DOHH2 (cell line): ENCODE measurements at regions not wholly inside any gene's neighbourhood (a gene's known extent, or its start where the extent isn't known, plus 50 kb on each side); places are given as distances from the start of the nearest gene placed in this dataset.
"Not testable (repeated sequence)": the region's sequence is repeated elsewhere in the genome, so short reads cannot be mapped to it uniquely, and the experiment has no call there.

Experiments used
- H3F3A ChIP-seq: fragments of 200-600 bp; sonication (generic), shearing (Covaris generic); 2 replicates; pipeline ENCODE4 v1.6.0; 2016; ENCODE audit warnings: antibody characterized with exemption, mild to moderate bottlenecking; ENCODE audit not compliant: control insufficient read depth, insufficient read depth
- H3K27ac ChIP-seq: fragments of 200-600 bp; sonication (generic); 2 replicates; pipeline ENCODE4 v1.5.1; 2014; ENCODE audit warnings: low read depth, mild to moderate bottlenecking, low read length, moderate library complexity
- H3K27me3 ChIP-seq: fragments of 200-600 bp; sonication (generic); 2 replicates; pipeline ENCODE4 v1.6.1; 2014; ENCODE audit warnings: mild to moderate bottlenecking, low read length, mixed read lengths; ENCODE audit not compliant: control insufficient read depth
- H3K36me3 ChIP-seq: fragments of 200-600 bp; sonication (generic); 2 replicates; pipeline ENCODE4 v1.6.1; 2014; ENCODE audit warnings: mild to moderate bottlenecking, low read length, moderate library complexity, mixed read lengths; ENCODE audit not compliant: control insufficient read depth
- H3K4me1 ChIP-seq: fragments of 200-600 bp; sonication (generic); 2 replicates; pipeline ENCODE4 v1.6.1; 2014; ENCODE audit warnings: mild to moderate bottlenecking, low read length, mixed read lengths; ENCODE audit not compliant: control insufficient read depth
- H3K4me2 ChIP-seq: fragments of 200-600 bp; sonication (generic); 2 replicates; pipeline ENCODE4 v1.6.0; 2014; ENCODE audit warnings: mild to moderate bottlenecking, low read length, moderate library complexity
- H3K4me3 ChIP-seq: fragments of 200-600 bp; sonication (generic); 2 replicates; pipeline ENCODE4 v1.5.1; 2014; ENCODE audit warnings: mild to moderate bottlenecking, low read length, mixed read lengths
- H3K79me2 ChIP-seq: fragments of 200-600 bp; sonication (generic); 2 replicates; pipeline ENCODE4 v1.6.1; 2014; ENCODE audit warnings: mild to moderate bottlenecking, low read length, mixed read lengths; ENCODE audit not compliant: control insufficient read depth
- H3K9me2 ChIP-seq: fragments of 200-600 bp; sonication (generic); replicated peaks from 2 replicates; pipeline ENCODE4 v1.6.1; 2014; ENCODE audit warnings: mild to moderate bottlenecking, low read length, mixed read lengths; ENCODE audit not compliant: control insufficient read depth
- H3K9me3 ChIP-seq: fragments of 200-600 bp; sonication (generic); 2 replicates; pipeline ENCODE4 v1.6.1; 2014; ENCODE audit warnings: antibody characterized with exemption, low read length, mixed read lengths; ENCODE audit not compliant: control insufficient read depth, insufficient read depth
- H4K20me1 ChIP-seq: fragments of 200-600 bp; sonication (generic); 2 replicates; pipeline ENCODE4 v1.6.0; 2014; ENCODE audit warnings: low read depth, mild to moderate bottlenecking, antibody characterized with exemption, low read length, moderate library complexity; ENCODE audit not compliant: control insufficient read depth, insufficient read depth

DNA sequence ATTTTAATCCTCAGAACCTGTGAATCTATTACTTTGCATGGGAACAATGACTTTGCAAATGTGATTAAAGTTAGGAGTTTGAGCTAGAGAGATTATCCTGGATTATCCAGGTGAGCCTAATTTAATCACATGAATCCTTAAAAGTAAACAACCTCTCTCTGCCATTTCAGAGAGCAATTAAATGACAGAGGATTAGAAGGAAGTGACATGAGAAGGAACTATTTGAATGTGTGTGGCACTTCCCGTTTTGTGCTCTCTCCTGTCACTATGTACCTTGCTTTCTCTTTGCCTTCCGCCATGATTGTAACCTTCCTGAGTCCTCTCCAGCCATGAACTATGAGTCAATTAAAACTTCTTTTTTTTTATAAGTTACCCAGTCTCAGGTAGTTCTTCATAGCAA lies 559.2 kb downstream of the PRIM2 start:
- H3K36me3 ChIP-seq, H3K4me3 ChIP-seq, H3F3A ChIP-seq, H3K27me3 ChIP-seq, H3K4me1 ChIP-seq, H3K9me2 ChIP-seq, H3K27ac ChIP-seq, H3K79me2 ChIP-seq, H3K4me2 ChIP-seq, H4K20me1 ChIP-seq: not testable (repeated sequence)
- peaks cover 11% of the 10 kb centered on the region; the same call in 1 of the 2 replicates for H3K9me3 ChIP-seq

DNA sequence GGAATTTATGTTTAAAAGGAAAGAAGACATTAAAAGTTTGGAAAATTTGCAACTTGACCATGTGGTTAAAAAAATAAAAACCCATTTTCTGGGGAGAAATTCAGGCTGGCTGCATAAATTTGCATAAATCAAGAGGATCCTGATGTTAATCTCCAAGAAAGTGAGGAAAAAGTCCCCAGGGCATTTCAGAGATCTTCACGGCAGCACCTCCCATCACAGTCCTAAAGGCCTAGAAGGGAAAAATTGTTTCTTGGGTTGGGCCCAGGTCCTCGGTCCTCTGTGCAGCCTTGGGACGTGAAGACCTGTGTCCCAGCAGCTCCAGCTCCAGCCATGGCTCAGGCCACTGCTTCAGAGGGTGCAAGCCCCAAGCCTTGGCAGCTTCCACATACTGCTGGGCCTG lies 560.3 kb downstream of the PRIM2 start:
- not testable (repeated sequence) for H3K4me2 ChIP-seq, H3K36me3 ChIP-seq, H4K20me1 ChIP-seq, H3K27me3 ChIP-seq, H3K4me1 ChIP-seq, H3K27ac ChIP-seq, H3K9me2 ChIP-seq, H3K9me3 ChIP-seq, H3F3A ChIP-seq, H3K4me3 ChIP-seq, H3K79me2 ChIP-seq

- not testable (repeated sequence) for H3K79me2 ChIP-seq, H4K20me1 ChIP-seq, H3K4me2 ChIP-seq, H3K9me2 ChIP-seq, H3K9me3 ChIP-seq, H3K4me1 ChIP-seq, H3K4me3 ChIP-seq, H3K27ac ChIP-seq, H3F3A ChIP-seq, H3K27me3 ChIP-seq, H3K36me3 ChIP-seq
Measured at GRCh38 chr6:57878792-57879191, 561.4 kb downstream of the PRIM2 start.

GRCh38 chr6:57898850-57899249 lies 581.4 kb downstream of the PRIM2 start:
- H4K20me1 ChIP-seq, H3K79me2 ChIP-seq, H3K27ac ChIP-seq, H3K9me3 ChIP-seq, H3K4me2 ChIP-seq, H3F3A ChIP-seq, H3K9me2 ChIP-seq, H3K4me1 ChIP-seq, H3K36me3 ChIP-seq, H3K27me3 ChIP-seq, H3K4me3 ChIP-seq: not testable (repeated sequence)

- H3K4me3 ChIP-seq, H3K4me2 ChIP-seq, H3K9me2 ChIP-seq, H3K36me3 ChIP-seq, H4K20me1 ChIP-seq, H3K79me2 ChIP-seq, H3K27ac ChIP-seq, H3K9me3 ChIP-seq, H3K27me3 ChIP-seq, H3F3A ChIP-seq, H3K4me1 ChIP-seq: not testable (repeated sequence)
Measured at GRCh38 chr6:57900687-57901399, 583.4 kb downstream of the PRIM2 start.

- H3K4me2 ChIP-seq, H3K9me2 ChIP-seq, H3K4me1 ChIP-seq, H3K27ac ChIP-seq, H3K36me3 ChIP-seq, H3K27me3 ChIP-seq, H3K9me3 ChIP-seq, H3F3A ChIP-seq, H3K4me3 ChIP-seq, H4K20me1 ChIP-seq, H3K79me2 ChIP-seq: not testable (repeated sequence)
Measured at GRCh38 chr6:57901445-57901844, 584.0 kb downstream of the PRIM2 start.

GRCh38 chr6:57904356-57904755 lies 586.9 kb downstream of the PRIM2 start:
- not testable (repeated sequence) for H4K20me1 ChIP-seq, H3F3A ChIP-seq, H3K79me2 ChIP-seq, H3K27ac ChIP-seq, H3K9me3 ChIP-seq, H3K27me3 ChIP-seq, H3K4me3 ChIP-seq, H3K36me3 ChIP-seq, H3K4me1 ChIP-seq, H3K4me2 ChIP-seq, H3K9me2 ChIP-seq

DNA sequence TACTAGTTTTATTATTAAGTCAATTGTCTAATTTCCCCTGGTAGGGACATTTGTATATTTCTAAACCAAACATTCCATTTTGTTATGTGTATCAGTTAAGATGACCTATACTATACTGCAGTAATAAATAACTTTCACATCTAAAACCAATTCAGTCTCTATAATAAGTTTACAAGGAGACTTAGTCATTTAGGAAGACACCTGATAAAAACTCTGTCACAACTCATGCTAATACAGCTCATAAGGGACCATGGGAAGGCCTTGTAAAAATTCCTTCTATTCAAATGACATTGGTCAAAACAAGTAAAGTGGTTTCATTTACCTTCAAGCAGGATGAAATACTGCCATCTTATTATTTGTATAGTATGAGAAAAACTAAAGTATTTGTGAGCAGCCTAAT lies 597.9 kb downstream of the PRIM2 start:
- not testable (repeated sequence) for H3K27ac ChIP-seq

More for the DNA sequence above, 597.9 kb downstream of the PRIM2 start:
- H3F3A ChIP-seq, H3K79me2 ChIP-seq, H3K9me3 ChIP-seq, H4K20me1 ChIP-seq, H3K27me3 ChIP-seq, H3K36me3 ChIP-seq, H3K4me1 ChIP-seq, H3K9me2 ChIP-seq, H3K4me2 ChIP-seq, H3K4me3 ChIP-seq: not testable (repeated sequence)
